Stimulated activated CD4-positive, alpha-beta T cell treated with anti-CD3 and anti-CD28 coated beads, Interleukin-1b, Interleukin-23, amount 100 ng/mL, for 4 hours (primary cell): ENCODE measurements at regions not wholly inside any gene's neighbourhood (a gene's known extent, or its start where the extent isn't known, plus 50 kb on each side); places are given as distances from the start of the nearest gene placed in this dataset.
"Not testable (repeated sequence)": the region's sequence is repeated elsewhere in the genome, so short reads cannot be mapped to it uniquely, and the experiment has no call there.

Experiments used
- DNase-seq, 2 donors: peaks; one replicate each; pipeline ENCODE4 v3.0.0-alpha.2; 2020; ENCODE audit warnings: low read depth in 2 of 2

DNA sequence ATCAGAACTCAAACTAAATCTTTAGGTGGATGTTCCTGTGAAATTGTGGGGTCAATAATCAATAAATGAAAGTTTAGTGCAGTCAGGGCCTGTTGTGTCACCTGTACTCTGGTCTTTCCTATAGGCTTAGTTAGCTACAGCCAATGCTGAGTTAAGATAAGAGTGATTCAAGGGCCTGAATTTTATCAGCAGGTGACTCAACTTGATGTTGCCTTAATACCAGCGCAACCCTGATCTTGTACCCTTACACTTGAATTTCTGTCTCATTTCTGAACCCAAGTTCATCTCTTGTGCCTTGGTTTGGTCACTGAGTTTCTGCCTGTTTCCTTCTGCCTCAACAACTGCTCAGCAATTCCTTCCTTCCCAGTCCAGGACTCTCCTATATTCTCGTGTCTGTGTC lies 157.0 kb upstream of the E2F7 start:
- DNase-seq, result no peak

DNA sequence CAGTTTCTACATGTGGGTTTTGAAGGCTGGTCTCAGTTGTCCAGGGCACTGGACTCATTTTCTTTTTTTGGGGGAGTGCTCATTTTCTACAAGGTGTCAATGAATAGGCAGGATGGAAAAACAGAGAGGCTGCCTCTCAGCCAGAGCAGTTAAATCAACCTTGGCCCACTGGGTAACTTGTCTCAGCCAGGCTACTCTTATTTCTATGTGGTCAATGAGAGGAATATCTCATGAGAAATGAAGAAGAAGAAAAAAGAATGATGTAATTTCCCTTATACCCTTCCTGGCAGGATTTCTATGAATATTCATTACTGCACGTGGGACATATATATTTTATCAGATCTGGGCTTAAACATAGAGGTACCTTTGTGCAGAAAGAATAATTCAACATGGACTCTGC lies 155.2 kb upstream of the E2F7 start:
- no peak for DNase-seq

DNA sequence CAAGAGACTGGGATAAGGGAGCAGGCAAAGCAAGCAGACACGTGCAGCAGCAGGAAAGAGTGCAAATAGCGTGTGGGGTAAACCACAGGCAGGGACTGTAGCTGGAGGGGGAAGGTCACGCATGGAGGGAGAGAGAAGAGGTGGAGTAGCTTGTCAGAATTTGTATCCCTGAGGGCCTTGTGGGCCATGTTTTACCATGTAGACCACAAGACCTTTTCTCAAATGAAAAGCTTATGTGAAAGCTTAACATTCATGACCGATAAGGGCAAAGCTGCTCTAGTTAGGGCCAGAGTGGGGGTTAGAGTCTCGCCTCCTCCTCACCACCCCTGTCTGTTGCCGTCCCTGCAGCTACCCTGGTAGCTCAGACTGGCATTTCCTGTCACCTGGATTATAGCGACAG lies 152.9 kb upstream of the E2F7 start:
- no peak for DNase-seq

DNA sequence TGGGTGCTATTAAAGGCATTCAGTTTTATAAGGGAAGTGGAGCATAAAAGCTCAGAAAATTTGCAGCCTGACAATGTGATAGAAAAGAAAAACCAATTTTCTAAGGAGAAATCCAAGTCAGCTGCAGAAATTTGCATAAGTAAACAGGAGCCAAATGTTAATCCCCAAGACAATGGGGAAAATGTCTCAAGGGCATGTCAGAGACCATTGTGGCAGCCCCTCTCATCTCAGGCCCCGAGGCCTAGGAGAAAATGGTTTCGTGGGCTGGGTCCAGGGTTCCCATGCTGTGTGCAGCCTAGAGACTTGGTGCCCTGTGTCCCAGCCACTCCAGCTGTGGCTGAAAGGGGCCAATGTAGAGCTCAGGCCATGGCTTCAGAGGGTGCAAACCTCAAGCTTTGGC lies 150.8 kb upstream of the E2F7 start:
- DNase-seq, result not testable (repeated sequence)

DNA sequence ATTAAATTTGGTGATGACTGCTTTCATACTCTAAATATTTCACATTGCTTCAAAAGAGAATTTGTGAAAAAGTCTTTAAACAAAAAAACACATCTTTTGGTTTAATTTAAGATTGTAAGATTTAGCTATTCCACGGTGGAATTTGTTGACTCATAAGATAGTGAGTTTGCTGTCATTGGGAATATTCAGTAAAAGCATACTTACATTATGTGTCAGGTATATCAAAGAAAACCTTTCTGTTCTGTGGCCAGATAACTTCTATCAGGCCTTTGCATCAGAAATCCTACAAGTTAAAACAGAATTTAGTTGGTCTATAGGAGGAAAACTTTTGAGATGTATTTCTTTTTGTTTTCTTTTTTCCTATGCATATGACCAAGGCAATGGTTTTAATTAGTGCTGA lies 148.8 kb upstream of the E2F7 start:
- DNase-seq, result no peak

DNA sequence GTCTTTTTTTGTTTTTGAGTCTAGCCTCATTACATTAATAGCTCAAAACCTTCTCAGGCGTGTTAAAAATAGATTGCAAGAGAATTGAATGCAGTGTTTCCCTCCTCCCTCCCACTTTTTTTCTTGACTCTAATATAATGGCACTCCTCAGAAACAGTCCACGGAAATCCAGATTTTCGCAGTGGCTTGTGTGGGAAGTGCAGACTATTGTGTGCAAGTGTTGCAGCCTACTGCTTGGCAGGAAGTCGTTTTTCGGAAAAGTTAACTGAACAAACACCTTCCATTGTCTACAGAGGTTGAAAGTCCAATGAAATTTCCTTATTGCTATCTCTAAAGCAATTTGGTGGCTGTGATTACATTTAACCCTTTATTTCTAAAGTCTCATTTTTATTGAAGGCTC lies 147.9 kb upstream of the E2F7 start:
- no peak for DNase-seq

DNA sequence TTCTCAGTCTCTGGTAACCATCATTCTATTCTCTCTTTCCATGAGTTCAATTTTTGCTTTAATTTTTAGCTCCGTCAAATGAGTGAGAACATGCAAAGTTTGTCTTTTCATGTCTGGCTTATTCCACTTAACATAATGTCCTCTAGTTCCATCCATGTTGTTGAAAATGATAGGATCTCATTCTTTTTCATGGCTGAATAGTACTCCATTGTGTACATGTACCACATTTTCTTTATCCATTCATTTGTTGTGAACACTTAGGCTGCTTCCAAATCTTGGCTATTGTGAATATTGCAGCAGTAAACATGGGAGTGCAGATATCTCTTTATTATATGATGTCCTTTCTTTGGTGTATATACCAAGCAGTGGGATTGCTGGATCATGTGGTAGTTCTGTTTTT lies 145.4 kb upstream of the E2F7 start:
- no peak for DNase-seq

DNA sequence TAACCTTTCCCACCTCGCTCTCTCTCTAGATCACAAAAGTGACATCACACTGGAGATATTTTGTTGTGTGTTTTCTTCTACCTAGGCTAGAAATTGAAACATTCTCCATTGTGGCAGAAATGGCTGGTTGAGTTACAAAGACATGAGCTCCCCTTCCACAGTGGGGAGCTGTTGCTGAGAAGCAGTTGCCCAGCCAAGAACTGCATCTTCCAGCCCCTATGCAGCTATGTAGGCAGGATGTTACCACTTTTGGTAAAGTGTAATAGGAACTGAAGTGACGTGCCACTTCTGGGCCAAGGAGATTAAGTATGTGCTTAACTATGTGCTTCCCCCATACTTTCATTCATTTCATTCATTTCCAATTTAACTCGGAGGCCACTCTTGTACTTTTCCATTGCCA lies 138.7 kb upstream of the E2F7 start:
- DNase-seq, result no peak

DNA sequence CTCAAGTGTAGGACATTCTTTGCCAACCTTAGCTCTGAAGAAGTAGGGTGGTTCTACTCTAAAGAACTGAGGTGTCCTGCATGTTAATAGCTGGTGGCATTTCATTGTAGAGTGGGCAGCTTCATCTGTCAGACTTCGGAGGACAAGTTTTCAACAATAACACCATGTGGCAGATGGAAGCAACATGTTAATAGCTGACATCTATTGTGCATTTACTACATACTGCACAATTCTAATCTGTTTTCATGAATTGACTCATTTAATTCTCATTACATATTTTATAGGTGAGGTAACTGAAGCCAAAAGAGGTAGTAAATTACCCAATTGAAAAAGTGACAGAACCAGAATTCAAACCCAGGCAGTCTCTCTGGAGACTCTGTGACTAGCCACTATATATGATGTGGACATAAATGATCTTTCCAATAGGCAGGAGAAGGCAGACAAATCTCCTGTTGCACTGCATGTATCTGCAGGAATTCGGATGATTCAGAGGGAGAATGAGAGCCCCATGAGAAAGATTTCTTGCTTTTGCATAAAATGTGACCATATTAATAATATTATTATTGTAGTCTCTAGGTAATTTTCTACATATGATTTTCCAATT lies 137.2 kb upstream of the E2F7 start:
- DNase-seq, result no peak

DNA sequence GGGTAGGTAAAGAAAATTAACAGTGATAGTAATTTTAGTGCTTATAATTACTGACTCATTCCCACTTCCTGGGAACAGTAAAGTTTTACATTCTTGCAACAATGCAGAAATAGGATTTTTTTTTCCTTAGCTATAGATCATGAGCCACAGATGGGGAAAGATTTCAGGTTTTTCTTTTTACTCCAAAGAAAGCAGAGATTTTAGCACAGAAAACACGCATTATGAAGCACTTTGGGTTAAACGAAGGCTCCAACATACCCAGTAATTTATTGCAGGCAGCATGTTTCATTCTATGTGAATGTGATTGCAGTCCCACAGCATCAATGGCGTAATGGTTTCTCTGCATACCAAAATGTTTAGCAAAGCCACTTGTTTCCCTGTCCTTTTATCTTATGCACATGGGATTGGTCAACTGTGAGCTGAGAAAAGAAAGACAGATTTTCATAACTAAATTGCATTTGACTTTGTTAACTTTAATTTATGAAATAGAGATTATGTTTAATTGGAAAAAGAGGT lies 124.6 kb upstream of the E2F7 start:
- no peak for DNase-seq

DNA sequence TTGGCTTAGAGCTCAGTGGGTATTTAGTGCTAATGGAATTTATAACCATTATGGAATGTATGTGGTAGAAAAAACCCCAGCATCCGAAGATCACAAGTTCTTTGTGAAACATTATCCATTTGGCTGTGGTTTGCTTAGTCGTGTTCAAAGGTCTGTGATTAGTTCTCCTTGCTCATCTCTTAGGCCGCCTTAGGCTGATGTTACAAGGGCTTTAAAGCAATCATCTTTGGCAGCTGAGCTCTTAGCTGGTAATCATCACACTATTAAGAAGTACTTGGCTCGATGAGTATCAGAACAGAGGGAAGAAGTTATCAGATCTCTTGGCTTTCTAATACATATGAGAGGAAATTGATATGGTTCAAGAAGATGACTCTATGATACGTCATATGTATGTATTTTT lies 124.1 kb upstream of the E2F7 start:
- no peak for DNase-seq

DNA sequence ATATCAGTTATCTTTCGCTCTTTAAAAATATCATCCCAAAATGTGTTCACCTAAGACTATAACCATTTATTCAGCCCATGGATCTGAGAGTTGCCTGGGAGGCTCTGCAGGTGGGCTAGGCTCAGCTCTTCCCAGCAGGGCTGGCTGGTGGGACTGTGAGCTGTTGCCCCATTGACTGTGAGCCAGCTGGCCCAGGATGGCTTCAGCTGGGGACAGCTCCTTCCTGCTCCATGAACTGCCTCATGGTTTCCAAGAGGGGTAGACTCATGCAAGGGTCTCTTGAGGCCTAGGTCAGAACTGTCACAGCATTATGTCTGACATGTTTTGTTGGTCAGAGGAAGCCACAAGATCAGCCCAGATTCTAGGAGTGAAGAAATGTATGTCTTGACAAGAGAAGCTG lies 114.1 kb upstream of the E2F7 start:
- DNase-seq, result no peak

DNA sequence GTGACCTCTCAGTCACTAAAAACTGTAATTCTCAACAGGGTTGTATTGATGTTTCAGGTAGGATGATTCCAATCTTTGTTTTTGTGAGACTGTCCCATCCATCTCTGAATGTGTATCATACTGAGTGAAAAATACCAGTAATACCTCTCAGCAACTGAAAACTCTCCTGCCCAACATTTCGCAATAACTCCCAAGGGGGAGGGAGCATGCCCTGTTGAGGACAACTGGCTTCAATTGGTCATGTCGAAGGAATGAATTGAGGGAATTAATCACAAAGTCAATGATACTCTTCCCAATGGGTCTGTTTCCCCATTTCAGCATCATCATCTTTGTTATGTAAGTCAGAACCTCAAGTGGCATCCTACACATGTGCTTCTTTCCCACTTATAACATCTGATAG lies 102.4 kb upstream of the E2F7 start:
- DNase-seq, result no peak

DNA sequence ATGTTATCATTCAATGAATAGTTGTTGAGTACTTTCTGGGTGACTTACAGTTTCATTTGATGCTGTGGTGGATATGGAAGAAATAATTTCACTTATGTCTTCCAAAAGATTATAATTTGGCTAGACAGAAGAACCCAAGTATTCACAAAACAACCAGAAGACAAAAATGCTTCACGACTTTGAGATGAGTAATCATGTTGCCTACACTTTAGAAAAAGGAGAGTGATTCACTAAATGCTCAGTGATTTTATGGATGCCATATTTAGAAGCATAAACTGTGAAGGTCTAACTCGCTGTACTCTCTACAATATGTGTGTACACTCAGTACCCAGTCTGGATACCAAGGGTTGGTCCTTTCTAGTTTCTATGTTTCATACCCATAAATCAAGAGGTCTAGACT lies 101.3 kb upstream of the E2F7 start:
- DNase-seq, result no peak

DNA sequence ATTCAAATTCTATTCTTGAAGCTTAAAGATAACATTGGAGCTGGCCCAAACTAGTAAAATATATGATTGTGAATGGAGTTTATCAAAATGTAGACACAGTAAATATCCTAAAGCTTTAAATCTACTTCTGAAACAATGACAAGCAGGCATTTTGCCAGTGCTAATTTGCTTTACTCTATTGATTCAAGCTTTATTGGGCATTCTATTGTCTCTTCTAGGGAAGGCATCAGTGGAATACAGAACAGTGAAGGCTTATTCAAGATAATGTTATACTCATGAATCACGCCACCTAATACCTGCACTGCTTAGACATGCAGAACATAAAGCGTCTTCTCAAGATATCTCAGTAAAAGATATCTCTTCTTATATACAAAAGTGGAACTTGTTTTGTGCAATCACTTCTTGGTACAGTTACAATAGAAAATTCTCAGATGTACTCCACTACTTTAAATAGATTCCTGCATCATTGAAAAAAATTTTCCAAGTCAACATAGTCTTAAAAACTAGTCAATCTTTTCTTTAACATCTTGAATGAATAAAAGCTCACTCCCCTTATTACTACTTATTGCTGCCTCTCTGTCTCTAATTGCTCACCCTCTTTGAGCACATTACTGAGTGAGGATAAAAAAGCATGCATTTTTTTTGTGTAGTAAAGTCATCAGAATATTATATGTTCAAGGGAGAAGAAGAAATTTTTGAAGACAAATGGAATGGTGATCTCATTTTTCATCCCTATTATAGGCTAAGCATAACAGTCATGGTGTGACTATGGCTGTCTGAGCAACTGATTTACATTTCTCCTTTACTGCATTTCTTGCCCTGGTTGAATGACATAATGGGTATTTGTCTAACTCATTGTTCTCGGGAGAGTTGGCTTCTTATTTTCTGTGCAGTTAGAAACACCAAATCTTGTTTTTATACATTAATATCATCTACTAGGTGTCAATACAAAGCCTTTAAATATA lies 98.0 kb upstream of the E2F7 start:
- no peak for DNase-seq

DNA sequence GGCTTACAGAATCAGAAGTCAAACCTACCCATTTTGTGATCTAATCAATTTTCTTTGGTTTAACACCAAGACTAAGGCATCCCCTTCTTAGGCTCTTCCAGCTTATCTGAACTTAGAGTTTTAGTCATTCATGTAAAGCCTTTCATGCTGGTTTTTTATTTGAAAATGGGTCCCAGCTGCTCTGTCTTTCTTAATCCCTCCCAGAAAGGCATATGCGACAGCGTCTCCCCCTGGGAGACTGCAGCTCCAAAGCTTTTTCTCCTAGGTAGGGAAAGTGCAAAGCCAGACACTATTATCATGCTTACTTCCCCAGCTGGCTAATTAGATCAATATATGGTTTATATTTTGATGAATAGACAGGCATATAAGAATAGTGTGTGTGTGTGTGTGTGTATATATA lies 96.6 kb upstream of the E2F7 start:
- DNase-seq, result no peak

DNA sequence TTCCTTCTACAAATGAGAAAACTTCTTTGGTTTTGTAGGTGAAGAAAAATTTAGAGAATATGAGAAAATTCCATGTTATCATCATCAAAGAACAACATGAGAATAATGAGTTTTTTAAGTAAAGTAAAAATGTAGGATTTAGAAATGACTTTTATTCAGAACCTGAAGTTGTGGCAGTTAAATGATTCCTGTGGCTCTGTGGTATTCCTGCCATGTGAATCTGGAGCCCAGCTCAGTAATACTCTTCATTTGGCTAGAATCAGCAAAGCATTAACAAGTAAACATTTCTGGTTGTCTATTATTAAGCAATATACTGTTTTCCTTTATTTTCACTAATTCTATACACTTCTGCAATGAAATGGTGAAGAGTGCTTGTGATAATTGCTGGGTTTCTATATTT lies 95.6 kb upstream of the E2F7 start:
- DNase-seq, result no peak

DNA sequence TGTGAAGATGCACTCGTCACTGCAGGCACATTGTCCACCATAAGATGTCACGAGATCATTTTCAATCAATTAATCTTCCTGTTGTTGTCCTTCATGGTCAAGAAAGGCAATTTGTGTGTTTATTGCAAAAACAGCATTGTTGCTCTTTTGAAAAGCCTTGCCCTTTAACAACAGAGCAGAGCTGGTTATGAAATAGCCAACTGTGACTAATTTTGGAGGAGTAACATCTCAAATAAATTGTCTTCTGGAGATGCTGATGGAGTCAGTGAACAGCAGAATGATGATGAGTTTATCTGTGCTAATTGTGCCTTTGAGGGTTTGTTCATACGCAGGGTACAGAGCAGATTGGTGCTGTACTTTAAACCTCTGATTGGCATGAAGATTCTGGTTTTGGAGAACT lies 88.3 kb upstream of the E2F7 start:
- no peak for DNase-seq

DNA sequence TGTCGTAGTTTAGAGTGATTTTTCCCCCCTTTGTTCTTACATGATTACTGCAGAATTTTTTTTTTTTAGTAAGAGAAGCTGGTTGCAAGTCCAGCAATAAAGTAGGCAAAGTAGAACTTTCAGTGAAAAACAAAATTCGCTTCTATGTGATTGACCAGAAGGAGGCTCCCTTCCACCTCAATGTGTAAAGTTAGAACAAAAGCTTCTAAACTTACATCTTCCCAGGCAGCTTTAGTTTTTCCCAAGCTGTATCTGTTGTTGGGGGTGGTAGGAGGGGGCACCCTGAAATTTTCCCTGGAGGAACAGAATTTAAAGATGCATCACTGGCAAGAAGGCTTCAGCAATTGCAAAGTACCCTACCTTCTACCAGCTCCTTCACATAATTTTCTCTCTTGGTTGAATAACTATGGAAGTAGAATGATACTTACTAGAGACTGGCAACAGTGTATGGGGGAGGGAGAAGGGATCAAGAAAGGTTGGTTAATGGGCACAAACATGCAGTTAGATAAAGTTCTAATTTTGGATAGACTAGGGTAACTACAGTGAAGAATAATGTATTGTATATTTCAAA lies 87.3 kb upstream of the E2F7 start:
- no peak for DNase-seq

DNA sequence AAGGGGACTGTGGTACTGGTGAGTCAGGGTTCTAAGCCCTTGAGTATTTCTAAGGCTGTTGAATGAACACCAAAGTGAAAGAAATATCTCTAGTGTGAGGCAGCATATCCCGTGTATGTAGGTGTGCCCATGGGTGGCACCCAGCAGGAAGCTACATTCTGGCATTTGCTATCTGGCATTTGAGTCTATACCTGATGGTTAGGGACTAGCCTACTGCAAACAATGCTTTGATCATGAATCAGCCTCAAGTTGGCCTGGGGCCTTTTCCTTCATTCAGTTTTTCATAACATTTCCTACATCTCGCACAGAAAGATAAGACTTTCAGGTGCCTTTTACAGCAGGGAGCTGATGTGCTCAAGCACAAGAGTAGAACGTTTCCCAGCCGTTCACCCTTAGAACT lies 85.7 kb upstream of the E2F7 start:
- no peak for DNase-seq

DNA sequence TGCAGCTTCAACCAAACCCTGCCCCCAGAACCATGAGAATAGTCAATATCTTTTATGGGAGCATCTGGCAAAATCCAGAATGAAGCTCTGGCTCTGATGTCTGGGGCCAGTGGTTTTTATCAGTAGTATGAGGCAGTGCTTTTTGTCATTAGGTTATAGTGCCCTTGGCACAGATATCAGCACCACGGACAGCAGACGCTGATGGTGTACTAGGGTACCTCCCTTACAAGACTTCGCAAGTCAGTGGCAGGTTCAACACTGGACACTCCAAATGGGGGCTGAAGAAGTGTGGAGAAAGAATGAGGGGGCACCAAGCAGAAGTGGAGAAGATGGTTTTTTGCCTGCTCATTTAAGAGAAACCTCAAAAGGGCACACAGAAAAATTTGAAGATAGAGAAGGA lies 68.2 kb upstream of the E2F7 start:
- no peak for DNase-seq

DNA sequence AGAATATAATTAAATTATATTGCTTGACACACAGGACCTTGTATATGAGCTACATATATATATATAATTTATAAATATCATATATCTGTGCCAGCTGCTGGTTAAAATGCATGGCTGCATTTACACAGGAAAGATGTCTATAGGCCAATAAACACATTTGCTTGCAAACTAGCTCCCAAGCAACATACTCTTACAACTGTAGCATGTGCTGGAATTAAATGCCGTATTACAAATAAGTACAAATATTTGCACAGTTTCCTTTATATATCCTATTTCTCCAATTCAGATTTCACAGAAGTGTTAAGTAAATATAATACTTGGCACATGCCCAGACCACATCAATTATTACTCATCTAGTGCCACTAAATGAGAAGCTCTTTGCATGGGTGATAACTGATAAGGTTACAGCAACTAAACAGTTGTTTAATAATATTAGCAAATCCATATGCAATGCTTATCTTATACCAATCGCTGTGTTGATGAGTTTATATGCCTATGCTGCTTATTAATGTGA lies 66.7 kb upstream of the E2F7 start:
- no peak for DNase-seq

DNA sequence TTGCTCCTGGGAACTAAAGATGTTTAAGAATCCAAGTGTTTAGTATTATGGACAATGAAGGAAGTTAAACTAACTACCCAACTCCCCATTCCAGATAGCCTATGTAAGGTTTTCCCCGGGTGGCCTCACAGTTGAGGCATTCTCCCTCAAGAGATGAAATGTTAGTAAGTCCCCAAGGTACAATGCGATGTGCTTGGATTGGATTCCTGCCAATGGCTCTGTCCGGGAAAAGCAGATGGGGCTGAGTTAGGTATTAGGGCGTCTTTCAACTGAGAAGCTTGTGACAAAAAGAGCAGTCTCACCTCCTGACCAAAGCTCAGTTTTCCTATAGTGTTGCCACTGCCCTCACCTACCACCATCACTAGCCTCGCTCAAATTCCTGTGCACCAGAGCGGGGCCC lies 64.8 kb upstream of the E2F7 start:
- no peak for DNase-seq
